SK-N-MC (cell line): ENCODE measurements at regions not wholly inside any gene's neighbourhood (a gene's known extent, or its start where the extent isn't known, plus 50 kb on each side); places are given as distances from the start of the nearest gene placed in this dataset.

Source experiments
- EZH2 ChIP-seq: fragments of 200-600 bp; sonication (generic); IDR thresholded peaks from one replicate; pipeline ENCODE4 v1.6.1; 2017; ENCODE audit warnings: antibody characterized with exemption
- POLR2AphosphoS5 ChIP-seq: IDR thresholded peaks from 2 replicates; pipeline ENCODE4 v1.6.1; 2012; ENCODE audit warnings: mild to moderate bottlenecking, low read depth, low read length, borderline replicate concordance

GRCh38 chr1:168442931-168443330 lies 100.9 kb downstream of the XCL2 start:
- TF ChIP-seq EZH2, result no peak
- no peak for TF ChIP-seq POLR2AphosphoS5
